GM12878 (cell line): ENCODE measurements at regions not wholly inside any gene's neighbourhood (a gene's known extent, or its start where the extent isn't known, plus 50 kb on each side); places are given as distances from the start of the nearest gene placed in this dataset.

ENCODE experiments used
- ATAC-seq: fragments of 200-7000 bp; cut with Tn5 transposase; 3 replicates; pipeline ENCODE4 v1.9.1; 2020; ENCODE audit warnings: mild to moderate bottlenecking, moderate library complexity
- BruUV-seq: library from RNA; stranded (reverse); fragments of 400-500 nt; replicated peaks from 2 replicates; lab custom pipeline; 2021; lab: Mats Ljungman, UMichigan
- CTCF ChIA-PET: fragments of 300-600 bp; sonication (Branson Sonifier 250); formaldehyde crosslinking; extraction: SDS; loops from one replicate; lab custom pipeline; 2021; ENCODE audit warnings: inconsistent platforms; lab: Yijun Ruan, JAX
- POLR2A ChIA-PET: fragments of 350-600 bp; formaldehyde crosslinking; extraction: SDS; loops from one replicate; lab custom pipeline; 2021; ENCODE audit warnings: inconsistent platforms; lab: Charles Lee
- RAD21 ChIA-PET: fragments of 300-600 bp; sonication (Branson Sonifier 250); formaldehyde crosslinking; loops from one replicate; lab custom pipeline; 2023; ENCODE audit warnings: antibody characterized with exemption; ENCODE audit not compliant: unreplicated experiment; lab: Charles Lee
- SMC1A ChIA-PET: fragments of 300-600 bp; sonication (Branson Sonifier 250); formaldehyde crosslinking; loops from one replicate; lab custom pipeline; 2023; ENCODE audit not compliant: unreplicated experiment, uncharacterized antibody; lab: Charles Lee
- DNase-seq: peaks from one replicate; pipeline ENCODE4 v3.0.0-alpha.2; 2011; ENCODE audit warnings: low read depth, low spot score
- FAIRE-seq: peaks from 3 replicates; lab custom pipeline; 2011; peaks lifted over from hg19 to GRCh38; lab: Jason Lieb, UNC
- H2AFZ ChIP-seq: 2 replicates; pipeline ENCODE4 v1.6.0; 2011; ENCODE audit warnings: low read depth, low read length, control low read depth; ENCODE audit not compliant: control insufficient read depth
- H3K27ac ChIP-seq: 2 replicates; pipeline ENCODE4 v1.5.1; 2011; ENCODE audit warnings: control low read depth; ENCODE audit not compliant: control insufficient read depth, insufficient read depth
- H3K27me3 ChIP-seq, 2 experiments: replicated peaks in 1 of 2; 2 replicates each; pipeline versions ENCODE4 v1.6.0 to v1.6.1; 2011; ENCODE audit warnings: low read length in 1 of 2; ENCODE audit not compliant: control insufficient read depth in 2 of 2, insufficient read depth in 2 of 2
- H3K36me3 ChIP-seq, 2 experiments: 2 replicates each; pipeline ENCODE4 v1.5.1; 2011; ENCODE audit warnings: low read length in 1 of 2; ENCODE audit not compliant: control insufficient read depth in 2 of 2, insufficient read depth in 2 of 2
- H3K4me1 ChIP-seq: 2 replicates; pipeline ENCODE4 v1.6.1; 2011; ENCODE audit warnings: mild to moderate bottlenecking, low read length, moderate library complexity, mixed read lengths; ENCODE audit not compliant: control insufficient read depth, insufficient read depth
- H3K4me2 ChIP-seq: 2 replicates; pipeline ENCODE4 v1.6.0; 2011; ENCODE audit warnings: control low read depth; ENCODE audit not compliant: control insufficient read depth, insufficient read depth
- H3K4me3 ChIP-seq: fragments of 200-600 bp; sonication (generic); 2 replicates; pipeline ENCODE4 v1.5.1; 2016
- H3K79me2 ChIP-seq: 2 replicates; pipeline ENCODE4 v1.6.0; 2011; ENCODE audit warnings: low read length; ENCODE audit not compliant: control insufficient read depth, insufficient read depth
- H3K9ac ChIP-seq: 2 replicates; pipeline ENCODE4 v1.8.0; 2011; ENCODE audit warnings: low read length, control low read depth, mixed read lengths; ENCODE audit not compliant: control insufficient read depth, insufficient read depth
- H3K9me3 ChIP-seq: replicated peaks from 3 replicates; pipeline ENCODE4 v1.5.1; 2011; ENCODE audit warnings: mild to moderate bottlenecking, low read length; ENCODE audit not compliant: control insufficient read depth, insufficient read depth
- H4K20me1 ChIP-seq: 2 replicates; pipeline ENCODE4 v1.6.0; 2011; ENCODE audit not compliant: control insufficient read depth, insufficient read depth
- BRCA1 ChIP-seq: IDR thresholded peaks from 2 replicates; pipeline ENCODE4 v1.6.1; 2011; ENCODE audit warnings: low read depth, low read length, improper control_type of control experiment
- CREM ChIP-seq: IDR thresholded peaks from 2 replicates; pipeline ENCODE4 v1.6.1; 2014; ENCODE audit warnings: antibody characterized with exemption, low read depth
- EP300 ChIP-seq, 2 experiments: fragments of 150-350 bp in 1 of 2; IDR thresholded peaks; 2 replicates each; pipeline ENCODE4 v1.6.1; 2011 to 2012; ENCODE audit warnings: low read depth in 2 of 2, low read length in 2 of 2, borderline replicate concordance in 1 of 2, improper control_type of control experiment in 1 of 2, inconsistent platforms in 1 of 2; ENCODE audit not compliant: control insufficient read depth in 1 of 2
- GABPA ChIP-seq: IDR thresholded peaks from 2 replicates; pipeline ENCODE4 v1.6.1; 2014; ENCODE audit warnings: antibody characterized with exemption, low read depth, mild to moderate bottlenecking, inconsistent platforms
- IRF4 ChIP-seq: IDR thresholded peaks from 2 replicates; pipeline ENCODE4 v1.6.1; 2011; ENCODE audit warnings: low read depth, low read length
- MEF2B ChIP-seq: fragments of 450-650 bp; IDR thresholded peaks from 2 replicates; pipeline ENCODE4 v1.6.1; 2018; ENCODE audit warnings: mild to moderate bottlenecking, moderate library complexity; ENCODE audit not compliant: partially characterized antibody, poor library complexity, severe bottlenecking
- MTA3 ChIP-seq: IDR thresholded peaks from 2 replicates; pipeline ENCODE4 v1.6.1; 2012; ENCODE audit warnings: low read length, inconsistent platforms, borderline replicate concordance
- MYB ChIP-seq: fragments of 150-350 bp; IDR thresholded peaks from 2 replicates; pipeline ENCODE4 v1.6.1; 2014; ENCODE audit warnings: mild to moderate bottlenecking, low read depth, low read length, borderline replicate concordance
- NR2F1 ChIP-seq: fragments of 450-650 bp; conservative IDR thresholded peaks from 2 replicates; pipeline ENCODE4 v1.6.1; 2017; ENCODE audit warnings: mild to moderate bottlenecking
- SIX5 ChIP-seq: IDR thresholded peaks from 2 replicates; pipeline ENCODE4 v1.6.1; 2011; ENCODE audit warnings: mild to moderate bottlenecking, low read depth, low read length, moderate library complexity; ENCODE audit not compliant: severe bottlenecking
- SMAD1 ChIP-seq: fragments of 450-650 bp; IDR thresholded peaks from 2 replicates; pipeline ENCODE4 v1.6.1; 2018; ENCODE audit warnings: mild to moderate bottlenecking, low read depth; ENCODE audit not compliant: partially characterized antibody
- TBL1XR1 ChIP-seq: IDR thresholded peaks from 2 replicates; pipeline ENCODE4 v1.6.1; 2012; ENCODE audit warnings: low read depth, low read length, improper control_type of control experiment
- TCF12 ChIP-seq: IDR thresholded peaks from 2 replicates; pipeline ENCODE4 v1.6.1; 2011; ENCODE audit warnings: low read depth, mild to moderate bottlenecking, low read length
- YBX1 ChIP-seq: fragments of 450-650 bp; IDR thresholded peaks from 2 replicates; pipeline ENCODE4 v1.6.1; 2016; ENCODE audit warnings: antibody characterized with exemption
- WGBS: methylation state at CpG from one replicate; pipeline ENCODE4 v1.1.6; 2016; ENCODE audit warnings: low lambda C conversion rate; ENCODE audit not compliant: insufficient replicate concordance, insufficient coverage; ENCODE audit errors: missing lambda C conversion rate; 5-methylcytosine and 5-hydroxymethylcytosine counted together
- in situ Hi-C: fragments of 300-500 bp; cut with MboI; formaldehyde crosslinking; loops from 9 replicates; pipeline ENCODE4 v1.14.3; 2018; ENCODE audit warnings: mixed read lengths
- intact Hi-C: fragments of 100-400 bp; cut with micrococcal nuclease; formaldehyde crosslinking; loops from one replicate; pipeline ENCODE4 v1.14.2; 2022; ENCODE audit not compliant: unreplicated experiment
- TF ChIP-seq, protein P1 (sequence below): IDR thresholded peaks from 2 replicates; pipeline ENCODE4 v1.6.1; 2012; ENCODE audit warnings: low read depth, low read length, improper control_type of control experiment
- TF ChIP-seq, protein P2 (sequence below): fragments of 150-350 bp; IDR thresholded peaks from 2 replicates; pipeline ENCODE4 v1.6.1; 2014; ENCODE audit warnings: mild to moderate bottlenecking, low read depth, low read length

- no peak for TF ChIP-seq BRCA1
- no peak for TF ChIP-seq SIX5
- no peak for TF ChIP-seq MYB
- TF ChIP-seq, protein P1, sequence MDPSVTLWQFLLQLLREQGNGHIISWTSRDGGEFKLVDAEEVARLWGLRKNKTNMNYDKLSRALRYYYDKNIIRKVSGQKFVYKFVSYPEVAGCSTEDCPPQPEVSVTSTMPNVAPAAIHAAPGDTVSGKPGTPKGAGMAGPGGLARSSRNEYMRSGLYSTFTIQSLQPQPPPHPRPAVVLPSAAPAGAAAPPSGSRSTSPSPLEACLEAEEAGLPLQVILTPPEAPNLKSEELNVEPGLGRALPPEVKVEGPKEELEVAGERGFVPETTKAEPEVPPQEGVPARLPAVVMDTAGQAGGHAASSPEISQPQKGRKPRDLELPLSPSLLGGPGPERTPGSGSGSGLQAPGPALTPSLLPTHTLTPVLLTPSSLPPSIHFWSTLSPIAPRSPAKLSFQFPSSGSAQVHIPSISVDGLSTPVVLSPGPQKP: no peak
- TF ChIP-seq MEF2B: no peak
- TF ChIP-seq, protein P2, sequence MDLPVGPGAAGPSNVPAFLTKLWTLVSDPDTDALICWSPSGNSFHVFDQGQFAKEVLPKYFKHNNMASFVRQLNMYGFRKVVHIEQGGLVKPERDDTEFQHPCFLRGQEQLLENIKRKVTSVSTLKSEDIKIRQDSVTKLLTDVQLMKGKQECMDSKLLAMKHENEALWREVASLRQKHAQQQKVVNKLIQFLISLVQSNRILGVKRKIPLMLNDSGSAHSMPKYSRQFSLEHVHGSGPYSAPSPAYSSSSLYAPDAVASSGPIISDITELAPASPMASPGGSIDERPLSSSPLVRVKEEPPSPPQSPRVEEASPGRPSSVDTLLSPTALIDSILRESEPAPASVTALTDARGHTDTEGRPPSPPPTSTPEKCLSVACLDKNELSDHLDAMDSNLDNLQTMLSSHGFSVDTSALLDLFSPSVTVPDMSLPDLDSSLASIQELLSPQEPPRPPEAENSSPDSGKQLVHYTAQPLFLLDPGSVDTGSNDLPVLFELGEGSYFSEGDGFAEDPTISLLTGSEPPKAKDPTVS: no peak
- no peak for TF ChIP-seq TBL1XR1
Measured at GRCh38 chr11:45095691-45096010, 50.8 kb upstream of the PRDM11 start (continued).

- no TSS peak for BruUV-seq
- no peaks in the 10 kb centered on the region for H3K4me1 ChIP-seq
- ChIA-PET POLR2A (no interaction called here), RAD21 (interaction anchor here (0.7 kb wide), 1 partner anchor 161 kb away, joined by 4 read pairs; no protein-coding TSS in a partner anchor), CTCF (interaction anchor here (1.5 to 17.9 kb wide), 2 partner anchors 14 to 163 kb away, joined by 4 to 571 read pairs; no protein-coding TSS in a partner anchor), SMC1A (no interaction called here)
- no peaks in the 10 kb centered on the region for H4K20me1 ChIP-seq
- H3K4me3 ChIP-seq: no peak overlapping the region
- H3K79me2 ChIP-seq: no peaks in the 10 kb centered on the region
- in situ Hi-C loops: no loop called here
- FAIRE-seq (no peak), DNase-seq (no peak), ATAC-seq (no peak)
- WGBS: 26% methylated on average over 4 of the region's 4 CpGs
- TF ChIP-seq TCF12 (no peak), IRF4 (no peak), SMAD1 (no peak), CREM (no peak), EP300 (IDR thresholded peaks at IDR 0.05; ENCODE audit: borderline replicate concordance in 1 of 2, control insufficient read depth in 1 of 2, low read depth in 2 of 2, low read length in 2 of 2) (no peak), GABPA (no peak), NR2F1 (no peak), YBX1 (no peak), MTA3 (no peak)
- no peak overlapping the region for H3K27ac ChIP-seq
- H3K9me3 ChIP-seq: no peaks in the 10 kb centered on the region
- H2AFZ ChIP-seq: no peak overlapping the region
- H3K9ac ChIP-seq: no peak overlapping the region
- no peak overlapping the region for H3K4me2 ChIP-seq
- H3K27me3 ChIP-seq: peaks cover 0 to 2% of the 10 kb centered on the region in 2 experiments; a peak in 2 of 4 replicates
- no peaks in the 10 kb centered on the region for H3K36me3 ChIP-seq
- intact Hi-C loops: no loop called here
Measured at GRCh38 chr11:45096636-45097035, 49.8 kb upstream of the PRDM11 start.
